GM23338 (cell line): ENCODE measurements at regions not wholly inside any gene's neighbourhood (a gene's known extent, or its start where the extent isn't known, plus 50 kb on each side); places are given as distances from the start of the nearest gene placed in this dataset.

Experiments used
- ATAC-seq: fragments of 200-7000 bp; cut with Tn5 transposase; 3 replicates; pipeline ENCODE4 v1.9.1; 2020
- DNase-seq: peaks from one replicate; pipeline ENCODE4 v3.0.0-alpha.2; 2015; ENCODE audit warnings: low spot score
- H2AFZ ChIP-seq: fragments of 200-600 bp; sonication (generic); 2 replicates; pipeline ENCODE4 v1.8.0; 2016; ENCODE audit warnings: antibody characterized with exemption, mild to moderate bottlenecking, moderate library complexity
- H3F3A ChIP-seq: fragments of 200-600 bp; sonication (generic); replicated peaks from 2 replicates; pipeline ENCODE4 v1.8.0; 2017; ENCODE audit warnings: antibody characterized with exemption, mixed run types, low read depth
- H3K27ac ChIP-seq: fragments of 200-600 bp; sonication (generic); 2 replicates; pipeline ENCODE4 v1.6.1; 2016; ENCODE audit warnings: low read depth
- H3K27me3 ChIP-seq: fragments of 200-600 bp; sonication (generic); 2 replicates; pipeline ENCODE4 v1.8.0; 2016; ENCODE audit warnings: mild to moderate bottlenecking, mixed run types, moderate library complexity; ENCODE audit not compliant: insufficient read depth
- H3K36me3 ChIP-seq: fragments of 200-600 bp; sonication (generic); 2 replicates; pipeline ENCODE4 v1.8.0; 2016; ENCODE audit warnings: mild to moderate bottlenecking; ENCODE audit not compliant: insufficient read depth
- H3K4me1 ChIP-seq: fragments of 200-600 bp; sonication (generic); 2 replicates; pipeline ENCODE4 v1.8.0; 2016; ENCODE audit warnings: mild to moderate bottlenecking, moderate library complexity; ENCODE audit not compliant: insufficient read depth
- H3K4me2 ChIP-seq: fragments of 200-600 bp; sonication (generic); 2 replicates; pipeline ENCODE4 v1.7.1; 2017; ENCODE audit warnings: mixed run types
- H3K4me3 ChIP-seq: fragments of 200-600 bp; sonication (generic); 2 replicates; pipeline ENCODE4 v1.6.1; 2016; ENCODE audit warnings: mixed run types
- H3K79me2 ChIP-seq: fragments of 200-600 bp; sonication (generic); replicated peaks from 2 replicates; pipeline ENCODE4 v1.8.0; 2017; ENCODE audit warnings: mild to moderate bottlenecking; ENCODE audit not compliant: insufficient read depth
- H3K9me2 ChIP-seq: fragments of 200-600 bp; sonication (generic); 2 replicates; pipeline ENCODE4 v1.8.0; 2017; ENCODE audit not compliant: insufficient read depth
- H4K20me1 ChIP-seq: fragments of 200-600 bp; sonication (generic); replicated peaks from 2 replicates; pipeline ENCODE4 v1.8.0; 2017; ENCODE audit warnings: mild to moderate bottlenecking; ENCODE audit not compliant: insufficient read depth
- H3K27ac Mint-ChIP-seq: 2 replicates; pipeline ENCODE4 v1.8.0; 2020; ENCODE audit warnings: inconsistent platforms, mild to moderate bottlenecking, moderate library complexity, mixed read lengths
- H3K27me3 Mint-ChIP-seq: 3 replicates; pipeline ENCODE4 v1.8.0; 2022; ENCODE audit warnings: low read depth, mild to moderate bottlenecking, moderate library complexity, mixed read lengths, inconsistent platforms; ENCODE audit not compliant: insufficient read depth, poor library complexity
- H3K36me3 Mint-ChIP-seq: 3 replicates; pipeline ENCODE4 v1.8.0; 2021; ENCODE audit warnings: low read depth, mild to moderate bottlenecking, inconsistent platforms, moderate library complexity, mixed read lengths
- H3K4me1 Mint-ChIP-seq: 3 replicates; pipeline ENCODE4 v1.8.0; 2020; ENCODE audit warnings: mild to moderate bottlenecking, inconsistent platforms, mixed read lengths
- H3K4me3 Mint-ChIP-seq: 3 replicates; pipeline ENCODE4 v1.8.0; 2021; ENCODE audit warnings: moderate library complexity, mild to moderate bottlenecking, inconsistent platforms, mixed read lengths
- H3K9me3 Mint-ChIP-seq: 3 replicates; pipeline ENCODE4 v1.8.0; 2020; ENCODE audit warnings: moderate library complexity, mild to moderate bottlenecking, inconsistent platforms, mixed read lengths
- CREB1 ChIP-seq: fragments of 250-450 bp; sonication (Bioruptor Pico); IDR thresholded peaks from 2 replicates; pipeline ENCODE4 v1.5.0; 2020; ENCODE audit warnings: low read depth, mild to moderate bottlenecking, moderate library complexity
- EZH2 ChIP-seq: fragments of 200-600 bp; sonication (generic); IDR thresholded peaks from one replicate; pipeline ENCODE4 v1.8.0; 2017; ENCODE audit warnings: antibody characterized with exemption, mild to moderate bottlenecking, low read depth; ENCODE audit not compliant: unreplicated experiment
- EZH2phosphoT487 ChIP-seq: fragments of 200-600 bp; sonication (generic); IDR thresholded peaks from one replicate; pipeline ENCODE4 v1.8.1; 2018; ENCODE audit warnings: antibody characterized with exemption; ENCODE audit not compliant: unreplicated experiment
- JUNB ChIP-seq: IDR thresholded peaks from one replicate; pipeline ENCODE4 v1.6.1; 2016; ENCODE audit warnings: antibody characterized with exemption; ENCODE audit not compliant: unreplicated experiment
- NANOG ChIP-seq: IDR thresholded peaks from 2 replicates; pipeline ENCODE4 v1.6.1; 2016; ENCODE audit warnings: antibody characterized with exemption, borderline replicate concordance
- POLR2AphosphoS5 ChIP-seq: IDR thresholded peaks from 2 replicates; pipeline ENCODE4 v1.6.1; 2016; ENCODE audit warnings: antibody characterized with exemption, low read depth
- REST ChIP-seq: IDR thresholded peaks from one replicate; pipeline ENCODE4 v1.6.1; 2018; ENCODE audit warnings: antibody characterized with exemption; ENCODE audit not compliant: unreplicated experiment
- STAT1 ChIP-seq: IDR thresholded peaks from one replicate; pipeline ENCODE4 v1.6.1; 2016; ENCODE audit warnings: antibody characterized with exemption; ENCODE audit not compliant: unreplicated experiment
- ZNF114 ChIP-seq: fragments of 250-450 bp; sonication (Bioruptor Pico); IDR thresholded peaks from 2 replicates; pipeline ENCODE4 v1.5.0; 2020; ENCODE audit warnings: mild to moderate bottlenecking, moderate library complexity
- ZNF331 ChIP-seq: fragments of 250-450 bp; sonication (Bioruptor Pico); IDR thresholded peaks from 2 replicates; pipeline ENCODE4 v1.5.0; 2020; ENCODE audit warnings: low read depth, mild to moderate bottlenecking, moderate library complexity
- ZNF462 ChIP-seq: fragments of 250-450 bp; sonication (Bioruptor Pico); IDR thresholded peaks from 2 replicates; pipeline ENCODE4 v1.5.0; 2020; ENCODE audit warnings: mild to moderate bottlenecking, moderate library complexity
- TF ChIP-seq, protein P1 (sequence below), 2 experiments: fragments of 200-600 bp in 1 of 2; sonication (generic) in 1 of 2; conservative IDR thresholded peaks; 2 replicates each; pipeline versions ENCODE4 v1.5.1 to v1.6.1; 2016 to 2017; ENCODE audit warnings: antibody characterized with exemption in 2 of 2, low read depth in 2 of 2, mild to moderate bottlenecking in 2 of 2, moderate library complexity in 1 of 2
- TF ChIP-seq, protein P2 (sequence below): IDR thresholded peaks from 2 replicates; pipeline ENCODE4 v1.6.1; 2016; ENCODE audit warnings: antibody characterized with exemption

- DNase-seq, result no peak
- Histone ChIP-seq H3K27ac (no peak overlapping the region), H3K79me2 (no peaks in the 10 kb centered on the region), H4K20me1 (no peaks in the 10 kb centered on the region), H3K36me3 (no peaks in the 10 kb centered on the region), H3K27me3 (no peaks in the 10 kb centered on the region), H2AFZ (no peak overlapping the region), H3K4me3 (no peak overlapping the region), H3F3A (no peaks in the 10 kb centered on the region), H3K4me1 (no peaks in the 10 kb centered on the region), H3K9me2 (no peaks in the 10 kb centered on the region), H3K4me2 (no peak overlapping the region)
- Mint-ChIP-seq H3K4me1 (no peaks in the 10 kb centered on the region), H3K27me3 (peaks cover under 1% of the 10 kb centered on the region), H3K9me3 (no peaks in the 10 kb centered on the region), H3K36me3 (no peaks in the 10 kb centered on the region), H3K4me3 (no peak overlapping the region), H3K27ac (no peak overlapping the region)
- TF ChIP-seq, protein P1, sequence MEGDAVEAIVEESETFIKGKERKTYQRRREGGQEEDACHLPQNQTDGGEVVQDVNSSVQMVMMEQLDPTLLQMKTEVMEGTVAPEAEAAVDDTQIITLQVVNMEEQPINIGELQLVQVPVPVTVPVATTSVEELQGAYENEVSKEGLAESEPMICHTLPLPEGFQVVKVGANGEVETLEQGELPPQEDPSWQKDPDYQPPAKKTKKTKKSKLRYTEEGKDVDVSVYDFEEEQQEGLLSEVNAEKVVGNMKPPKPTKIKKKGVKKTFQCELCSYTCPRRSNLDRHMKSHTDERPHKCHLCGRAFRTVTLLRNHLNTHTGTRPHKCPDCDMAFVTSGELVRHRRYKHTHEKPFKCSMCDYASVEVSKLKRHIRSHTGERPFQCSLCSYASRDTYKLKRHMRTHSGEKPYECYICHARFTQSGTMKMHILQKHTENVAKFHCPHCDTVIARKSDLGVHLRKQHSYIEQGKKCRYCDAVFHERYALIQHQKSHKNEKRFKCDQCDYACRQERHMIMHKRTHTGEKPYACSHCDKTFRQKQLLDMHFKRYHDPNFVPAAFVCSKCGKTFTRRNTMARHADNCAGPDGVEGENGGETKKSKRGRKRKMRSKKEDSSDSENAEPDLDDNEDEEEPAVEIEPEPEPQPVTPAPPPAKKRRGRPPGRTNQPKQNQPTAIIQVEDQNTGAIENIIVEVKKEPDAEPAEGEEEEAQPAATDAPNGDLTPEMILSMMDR (conservative IDR thresholded peaks at IDR 0.05; ENCODE audit: low read depth in 2 of 2), result no peak
- TF ChIP-seq REST (no peak), STAT1 (no peak), ZNF462 (CRISPR knock-in tag) (no peak), EZH2phosphoT487 (no peak), POLR2AphosphoS5 (no peak), ZNF114 (no peak), JUNB (no peak), NANOG (no peak), EZH2 (no peak), ZNF331 (CRISPR knock-in tag) (no peak), CREB1 (CRISPR knock-in tag) (no peak)
- TF ChIP-seq, protein P2, sequence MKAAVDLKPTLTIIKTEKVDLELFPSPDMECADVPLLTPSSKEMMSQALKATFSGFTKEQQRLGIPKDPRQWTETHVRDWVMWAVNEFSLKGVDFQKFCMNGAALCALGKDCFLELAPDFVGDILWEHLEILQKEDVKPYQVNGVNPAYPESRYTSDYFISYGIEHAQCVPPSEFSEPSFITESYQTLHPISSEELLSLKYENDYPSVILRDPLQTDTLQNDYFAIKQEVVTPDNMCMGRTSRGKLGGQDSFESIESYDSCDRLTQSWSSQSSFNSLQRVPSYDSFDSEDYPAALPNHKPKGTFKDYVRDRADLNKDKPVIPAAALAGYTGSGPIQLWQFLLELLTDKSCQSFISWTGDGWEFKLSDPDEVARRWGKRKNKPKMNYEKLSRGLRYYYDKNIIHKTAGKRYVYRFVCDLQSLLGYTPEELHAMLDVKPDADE, result no peak
- no peak for ATAC-seq
Measured at GRCh38 chr2:121904656-121905055, 149.2 kb downstream of the TSN start.
